CD8-positive, alpha-beta memory T cell (primary cell): ENCODE measurements at regions not wholly inside any gene's neighbourhood (a gene's known extent, or its start where the extent isn't known, plus 50 kb on each side); places are given as distances from the start of the nearest gene placed in this dataset.
"Not testable (repeated sequence)": the region's sequence is repeated elsewhere in the genome, so short reads cannot be mapped to it uniquely, and the experiment has no call there.

ENCODE experiments used
- CTCF ChIA-PET: fragments of 350-600 bp; sonication (Branson Sonifier 250); formaldehyde crosslinking; loops from one replicate; lab custom pipeline; 2021; ENCODE audit warnings: antibody characterized with exemption; lab: Charles Lee
- POLR2A ChIA-PET: fragments of 350-600 bp; sonication (Branson Sonifier 250); formaldehyde crosslinking; loops from one replicate; lab custom pipeline; 2021; ENCODE audit warnings: antibody characterized with exemption; lab: Charles Lee
- DNase-seq, 5 donors: peaks; one replicate each; pipeline versions ENCODE4 v3.0.0 to v3.0.0-alpha.2; 2020 to 2022; ENCODE audit warnings: mixed read lengths in 1 of 5
- H3K27ac ChIP-seq: one replicate; pipeline ENCODE4 v1.7.0; 2013; ENCODE audit warnings: low read depth, mild to moderate bottlenecking, low read length, moderate library complexity
- H3K27me3 ChIP-seq: 2 replicates; pipeline ENCODE4 v1.7.0; 2013; ENCODE audit warnings: low read length, mild to moderate bottlenecking; ENCODE audit not compliant: insufficient read depth, poor library complexity, severe bottlenecking
- H3K36me3 ChIP-seq: 2 replicates; pipeline ENCODE4 v1.7.0; 2013; ENCODE audit warnings: mild to moderate bottlenecking, low read length, moderate library complexity; ENCODE audit not compliant: insufficient read depth
- H3K4me1 ChIP-seq: 2 replicates; pipeline ENCODE4 v1.7.0; 2013; ENCODE audit warnings: mild to moderate bottlenecking, low read length, moderate library complexity; ENCODE audit not compliant: insufficient read depth
- H3K4me3 ChIP-seq: 2 replicates; pipeline ENCODE4 v1.7.0; 2013; ENCODE audit warnings: mild to moderate bottlenecking, low read length
- H3K9me3 ChIP-seq: 2 replicates; pipeline ENCODE4 v1.7.0; 2013; ENCODE audit warnings: mild to moderate bottlenecking, low read length
- H3K27ac Mint-ChIP-seq, 8 donors: one replicate each; pipeline ENCODE4 v1.8.0; 2020 to 2021; ENCODE audit warnings: mixed read lengths in 8 of 8, mild to moderate bottlenecking in 6 of 8, inconsistent platforms in 3 of 8, moderate library complexity in 3 of 8
- H3K27me3 Mint-ChIP-seq, 2 donors: one replicate each; pipeline ENCODE4 v1.8.0; 2020 to 2021; ENCODE audit warnings: mixed read lengths in 2 of 2, mild to moderate bottlenecking in 1 of 2, moderate library complexity in 1 of 2
- H3K36me3 Mint-ChIP-seq, 3 donors: one replicate each; pipeline ENCODE4 v1.8.0; 2020 to 2021; ENCODE audit warnings: mixed read lengths in 3 of 3, inconsistent platforms in 1 of 3, mild to moderate bottlenecking in 1 of 3
- H3K4me1 Mint-ChIP-seq, 3 donors: one replicate each; pipeline ENCODE4 v1.8.0; 2020 to 2021; ENCODE audit warnings: mixed read lengths in 3 of 3, inconsistent platforms in 1 of 3, mild to moderate bottlenecking in 1 of 3
- H3K4me3 Mint-ChIP-seq, 7 donors: one replicate each; pipeline ENCODE4 v1.8.0; 2020 to 2021; ENCODE audit warnings: mixed read lengths in 7 of 7, mild to moderate bottlenecking in 6 of 7, moderate library complexity in 4 of 7, inconsistent platforms in 2 of 7
- H3K9me3 Mint-ChIP-seq, 5 donors: one replicate each; pipeline ENCODE4 v1.8.0; 2020 to 2022; ENCODE audit warnings: mixed read lengths in 5 of 5, mild to moderate bottlenecking in 3 of 5, moderate library complexity in 2 of 5, inconsistent platforms in 1 of 5

- no peaks in the 10 kb centered on the region for H3K27me3 ChIP-seq
- peak overlapping the region in 2 of 8 donors; percentile 40 to 61 for H3K27ac Mint-ChIP-seq
- ChIA-PET CTCF (no interaction called here), POLR2A (no interaction called here)
- H3K36me3 Mint-ChIP-seq = no peaks in the 10 kb centered on the region
- H3K27ac ChIP-seq = no peak overlapping the region
- H3K4me3 ChIP-seq = no peak overlapping the region
- DNase-seq = no peak
- H3K27me3 Mint-ChIP-seq = peaks cover 0 to 4% of the 10 kb centered on the region in 2 donors
- peaks cover 10% of the 10 kb centered on the region for H3K4me1 ChIP-seq
- no peaks in the 10 kb centered on the region for H3K36me3 ChIP-seq
- H3K9me3 ChIP-seq = no peaks in the 10 kb centered on the region
- no peaks in the 10 kb centered on the region for H3K9me3 Mint-ChIP-seq
- peaks cover 20 to 38% (median 27%) of the 10 kb centered on the region in 3 donors for H3K4me1 Mint-ChIP-seq
- no peak overlapping the region for H3K4me3 Mint-ChIP-seq
Observed at GRCh38 chr9:72441848-72442607, 77.0 kb upstream of the ZFAND5 start.

DNA sequence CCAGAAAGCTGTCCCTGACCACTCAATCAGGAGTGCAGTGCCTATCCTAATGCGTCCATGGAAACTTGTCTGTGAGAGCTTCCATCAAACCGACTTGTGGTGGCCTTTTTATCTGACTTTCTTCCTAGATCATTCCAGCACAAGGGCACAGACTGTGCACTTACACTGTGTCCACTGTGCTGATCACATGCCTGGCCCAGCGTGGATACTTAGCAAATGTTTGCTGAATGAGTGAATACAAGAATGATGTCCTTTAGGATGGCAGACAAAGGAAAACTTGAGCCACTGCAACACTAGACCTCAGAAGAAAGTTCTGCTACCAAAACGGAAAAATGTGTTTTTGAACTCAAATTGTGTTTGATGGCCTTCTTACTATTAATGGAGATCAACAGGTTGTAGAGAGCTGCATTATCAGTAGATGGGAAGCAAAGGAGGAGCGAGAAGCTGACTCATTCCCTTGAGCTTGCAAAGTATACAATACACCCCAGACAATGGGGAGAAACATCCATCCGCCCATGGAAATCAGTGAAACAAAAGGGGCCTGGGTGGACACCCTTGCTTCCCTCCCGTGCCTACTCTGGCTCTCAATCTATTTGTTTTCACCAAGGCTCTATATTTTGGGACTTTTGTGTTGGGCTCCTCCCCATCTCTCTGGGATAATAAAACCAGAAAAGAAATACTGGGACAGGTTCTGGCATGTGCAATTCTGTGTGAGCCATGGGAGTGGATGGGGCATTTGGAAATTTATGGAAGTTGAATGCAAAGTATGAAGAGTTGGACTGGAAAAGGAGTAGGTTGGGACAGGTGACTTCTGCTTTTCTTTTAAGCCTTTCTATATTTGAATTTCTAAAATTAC, 76.2 kb upstream of the ZFAND5 start:
- no peak overlapping the region for H3K27ac ChIP-seq
- Mint-ChIP-seq H3K36me3 (no peaks in the 10 kb centered on the region), H3K4me3 (no peak overlapping the region), H3K27ac (no peak overlapping the region), H3K4me1 (peaks cover 20 to 38% (median 27%) of the 10 kb centered on the region in 3 donors), H3K27me3 (peaks cover 0 to 6% of the 10 kb centered on the region in 2 donors), H3K9me3 (no peaks in the 10 kb centered on the region)
- no peak for DNase-seq
- no peaks in the 10 kb centered on the region for H3K9me3 ChIP-seq
- H3K4me3 ChIP-seq = no peak overlapping the region
- ChIA-PET CTCF (no interaction called here), POLR2A (no interaction called here)
- H3K27me3 ChIP-seq = no peaks in the 10 kb centered on the region
- H3K4me1 ChIP-seq = peaks cover 10% of the 10 kb centered on the region
- no peaks in the 10 kb centered on the region for H3K36me3 ChIP-seq

- POLR2A ChIA-PET = no interaction called here
- Histone ChIP-seq H3K36me3 (no peaks in the 10 kb centered on the region), H3K4me1 (peaks cover 10% of the 10 kb centered on the region), H3K4me3 (no peak overlapping the region), H3K27me3 (no peaks in the 10 kb centered on the region), H3K9me3 (no peaks in the 10 kb centered on the region), H3K27ac (no peak overlapping the region)
- H3K36me3 Mint-ChIP-seq = no peaks in the 10 kb centered on the region
- CTCF ChIA-PET = no interaction called here
- no peak for DNase-seq
- H3K9me3 Mint-ChIP-seq = no peaks in the 10 kb centered on the region
- peaks cover 0 to 6% of the 10 kb centered on the region in 2 donors for H3K27me3 Mint-ChIP-seq
- H3K4me1 Mint-ChIP-seq = peaks cover 20 to 36% (median 27%) of the 10 kb centered on the region in 3 donors
- H3K27ac Mint-ChIP-seq = no peak overlapping the region
- no peak overlapping the region for H3K4me3 Mint-ChIP-seq
Observed at GRCh38 chr9:72440378-72440777, 75.4 kb upstream of the ZFAND5 start.

GRCh38 chr9:72433616-72434267, 68.7 kb upstream of the ZFAND5 start:
- H3K27ac ChIP-seq, H3K27me3 ChIP-seq, H3K27ac Mint-ChIP-seq, H3K4me1 ChIP-seq, CTCF ChIA-PET, POLR2A ChIA-PET, H3K27me3 Mint-ChIP-seq, H3K9me3 Mint-ChIP-seq, H3K4me1 Mint-ChIP-seq, H3K4me3 ChIP-seq, H3K36me3 ChIP-seq, H3K4me3 Mint-ChIP-seq, DNase-seq, H3K9me3 ChIP-seq, H3K36me3 Mint-ChIP-seq: not testable (repeated sequence)

DNA sequence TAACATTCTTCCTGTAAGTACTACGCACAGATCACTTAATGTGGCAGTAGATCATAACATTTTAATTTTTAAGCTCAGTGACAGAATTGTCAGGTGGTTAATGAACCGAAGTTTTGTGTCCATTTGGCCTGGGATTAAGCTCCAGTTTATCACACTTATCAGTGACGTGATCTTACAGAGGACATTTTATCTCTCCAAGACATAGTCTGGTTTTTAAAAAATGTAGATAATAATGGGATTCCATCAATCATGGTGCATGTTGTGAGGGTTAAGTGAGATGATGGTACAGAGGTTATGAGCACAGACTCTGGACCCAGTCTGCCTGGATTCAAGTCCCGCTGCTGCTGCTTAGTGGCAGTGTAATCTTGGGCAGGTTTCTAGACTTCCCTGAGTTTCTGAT, 66.0 kb upstream of the ZFAND5 start:
- Histone ChIP-seq H3K4me3 (no peak overlapping the region), H3K27me3 (no peaks in the 10 kb centered on the region), H3K36me3 (no peaks in the 10 kb centered on the region), H3K4me1 (no peaks in the 10 kb centered on the region), H3K9me3 (no peaks in the 10 kb centered on the region), H3K27ac (no peak overlapping the region)
- CTCF ChIA-PET = no interaction called here
- DNase-seq = no peak
- POLR2A ChIA-PET = no interaction called here
- H3K9me3 Mint-ChIP-seq = no peaks in the 10 kb centered on the region
- H3K27ac Mint-ChIP-seq = no peak overlapping the region
- peaks cover 3 to 8% of the 10 kb centered on the region in 2 donors for H3K27me3 Mint-ChIP-seq
- H3K4me1 Mint-ChIP-seq = no peaks in the 10 kb centered on the region
- H3K36me3 Mint-ChIP-seq = no peaks in the 10 kb centered on the region
- H3K4me3 Mint-ChIP-seq = no peak overlapping the region

DNA sequence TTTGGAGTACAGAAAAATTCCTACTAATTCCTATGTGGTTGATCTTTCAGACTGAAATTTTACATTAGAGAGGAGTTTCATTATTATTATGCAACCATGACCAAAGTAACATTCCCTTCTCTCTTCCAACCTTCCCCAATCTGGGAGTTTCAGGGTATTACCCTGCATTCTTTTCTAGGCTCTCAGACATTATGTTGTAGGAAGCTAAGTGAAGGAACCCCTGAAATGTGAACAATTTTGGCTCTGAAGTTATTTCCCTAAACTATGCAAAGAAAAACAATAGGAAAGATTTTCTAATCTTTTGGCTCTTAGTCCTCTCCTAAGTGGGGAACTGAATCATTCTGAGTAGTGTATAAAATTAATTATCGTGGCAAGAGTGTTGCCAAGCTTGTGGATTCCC, 63.3 kb upstream of the ZFAND5 start:
- no peaks in the 10 kb centered on the region for H3K9me3 ChIP-seq
- H3K4me1 ChIP-seq = no peaks in the 10 kb centered on the region
- Mint-ChIP-seq H3K9me3 (no peaks in the 10 kb centered on the region), H3K4me1 (no peaks in the 10 kb centered on the region), H3K4me3 (no peak overlapping the region), H3K36me3 (no peaks in the 10 kb centered on the region), H3K27ac (peak overlapping the region in 1 of 8 donors; percentile 10), H3K27me3 (peaks cover 3 to 8% of the 10 kb centered on the region in 2 donors)
- no peak for DNase-seq
- no peak overlapping the region for H3K4me3 ChIP-seq
- H3K27me3 ChIP-seq = no peaks in the 10 kb centered on the region
- ChIA-PET POLR2A (no interaction called here), CTCF (no interaction called here)
- H3K36me3 ChIP-seq = no peaks in the 10 kb centered on the region
- no peak overlapping the region for H3K27ac ChIP-seq

DNA sequence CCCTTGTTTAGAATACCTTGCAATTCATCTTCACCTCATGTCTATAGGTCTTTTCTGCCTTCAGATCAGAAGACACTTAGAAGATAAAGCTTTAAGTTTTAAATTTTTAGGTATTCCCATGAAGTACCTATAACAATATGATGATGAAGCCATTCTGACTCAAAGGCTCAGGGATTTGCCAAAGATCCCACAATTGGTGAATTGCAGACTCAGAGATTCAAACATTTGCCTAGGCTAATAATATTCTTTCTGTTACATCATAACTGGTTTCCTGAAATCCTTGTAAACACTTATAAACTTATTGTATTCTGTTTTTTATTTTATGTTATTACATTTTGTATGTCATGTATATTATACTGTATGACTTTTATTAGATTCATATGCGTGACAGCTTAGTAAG, 62.8 kb upstream of the ZFAND5 start:
- no peak for DNase-seq
- H3K4me1 ChIP-seq = no peaks in the 10 kb centered on the region
- H3K27me3 Mint-ChIP-seq = peaks cover 3 to 8% of the 10 kb centered on the region in 2 donors
- no peaks in the 10 kb centered on the region for H3K9me3 Mint-ChIP-seq
- no peaks in the 10 kb centered on the region for H3K27me3 ChIP-seq
- peak overlapping the region in 1 of 8 donors; percentile 10 for H3K27ac Mint-ChIP-seq
- H3K36me3 Mint-ChIP-seq = no peaks in the 10 kb centered on the region
- H3K4me3 ChIP-seq = no peak overlapping the region
- H3K27ac ChIP-seq = no peak overlapping the region
- ChIA-PET POLR2A (no interaction called here), CTCF (no interaction called here)
- no peaks in the 10 kb centered on the region for H3K4me1 Mint-ChIP-seq
- no peaks in the 10 kb centered on the region for H3K9me3 ChIP-seq
- no peaks in the 10 kb centered on the region for H3K36me3 ChIP-seq
- H3K4me3 Mint-ChIP-seq = no peak overlapping the region

GRCh38 chr9:72424131-72424530, 59.1 kb upstream of the ZFAND5 start:
- ChIA-PET POLR2A (no interaction called here), CTCF (no interaction called here)
- no peaks in the 10 kb centered on the region for H3K9me3 ChIP-seq
- no peak overlapping the region for H3K27ac Mint-ChIP-seq
- no peaks in the 10 kb centered on the region for H3K36me3 Mint-ChIP-seq
- H3K4me3 ChIP-seq = no peak overlapping the region
- DNase-seq = no peak
- no peaks in the 10 kb centered on the region for H3K4me1 Mint-ChIP-seq
- H3K27ac ChIP-seq = no peak overlapping the region
- no peaks in the 10 kb centered on the region for H3K9me3 Mint-ChIP-seq
- H3K4me1 ChIP-seq = no peaks in the 10 kb centered on the region
- no peaks in the 10 kb centered on the region for H3K27me3 ChIP-seq
- no peaks in the 10 kb centered on the region for H3K27me3 Mint-ChIP-seq
- H3K4me3 Mint-ChIP-seq = no peak overlapping the region
- no peaks in the 10 kb centered on the region for H3K36me3 ChIP-seq
